NCI-H1694 treated with DMSO at 0.1 percent for 48 hours (cell line): ENCODE measurements at regions not wholly inside any gene's neighbourhood (a gene's known extent, or its start where the extent isn't known, plus 50 kb on each side); places are given as distances from the start of the nearest gene placed in this dataset.
"Not testable (repeated sequence)": the region's sequence is repeated elsewhere in the genome, so short reads cannot be mapped to it uniquely, and the experiment has no call there.

Source experiments
- DNase-seq: peaks from one replicate; lab custom pipeline; 2025; lab: John Stamatoyannopoulos, UW

GRCh38 chr14:45867046-45867894 is 614.3 kb upstream of the MIS18BP1 start:
- no peak for DNase-seq

GRCh38 chr14:45838597-45838996 is 585.6 kb upstream of the MIS18BP1 start:
- no peak for DNase-seq

GRCh38 chr14:45819107-45819506 is 566.1 kb upstream of the MIS18BP1 start:
- DNase-seq = no peak

- DNase-seq = no peak
These were observed 558.2 kb upstream of the MIS18BP1 start for GRCh38 chr14:45811155-45811554.

- no peak for DNase-seq
These were observed 557.3 kb upstream of the MIS18BP1 start for GRCh38 chr14:45810152-45810872.

GRCh38 chr14:45807178-45807899 is 554.3 kb upstream of the MIS18BP1 start:
- DNase-seq = no peak

- DNase-seq = no peak
These were observed 546.5 kb upstream of the MIS18BP1 start for GRCh38 chr14:45799511-45799910.

GRCh38 chr14:45798659-45799058 is 545.7 kb upstream of the MIS18BP1 start:
- no peak for DNase-seq

GRCh38 chr14:45796006-45796405 is 543.0 kb upstream of the MIS18BP1 start:
- DNase-seq = not testable (repeated sequence)

- DNase-seq = no peak
These were observed 540.1 kb upstream of the MIS18BP1 start for GRCh38 chr14:45793081-45793480.

GRCh38 chr14:45790293-45790692 is 537.3 kb upstream of the MIS18BP1 start:
- no peak for DNase-seq

GRCh38 chr14:45787167-45787566 is 534.2 kb upstream of the MIS18BP1 start:
- no peak for DNase-seq

GRCh38 chr14:45786266-45786665 is 533.3 kb upstream of the MIS18BP1 start:
- no peak for DNase-seq

GRCh38 chr14:45785240-45785639 is 532.2 kb upstream of the MIS18BP1 start:
- no peak for DNase-seq

- DNase-seq = no peak
These were observed 513.2 kb upstream of the MIS18BP1 start for GRCh38 chr14:45766247-45766646.

- DNase-seq = no peak
These were observed 504.7 kb upstream of the MIS18BP1 start for GRCh38 chr14:45757655-45758054.

- DNase-seq = not testable (repeated sequence)
These were observed 503.4 kb upstream of the MIS18BP1 start for GRCh38 chr14:45756412-45756811.

GRCh38 chr14:45743884-45744283 is 490.9 kb upstream of the MIS18BP1 start:
- DNase-seq = no peak

- DNase-seq = no peak
These were observed 489.2 kb upstream of the MIS18BP1 start for GRCh38 chr14:45742187-45742586.

- no peak for DNase-seq
These were observed 475.6 kb upstream of the MIS18BP1 start for GRCh38 chr14:45728434-45729225.

- DNase-seq = no peak
These were observed 474.1 kb upstream of the MIS18BP1 start for GRCh38 chr14:45727133-45727532.

- DNase-seq = no peak
These were observed 468.5 kb upstream of the MIS18BP1 start for GRCh38 chr14:45721472-45721871.
